ENCODE measurements at regions not wholly inside any gene's neighbourhood (a gene's known extent, or its start where the extent isn't known, plus 50 kb on each side); places are given as distances from the start of the nearest gene placed in this dataset.
A peak's percentile ranks its signal among the peaks of the same experiment; 100 is the strongest.

DNA sequence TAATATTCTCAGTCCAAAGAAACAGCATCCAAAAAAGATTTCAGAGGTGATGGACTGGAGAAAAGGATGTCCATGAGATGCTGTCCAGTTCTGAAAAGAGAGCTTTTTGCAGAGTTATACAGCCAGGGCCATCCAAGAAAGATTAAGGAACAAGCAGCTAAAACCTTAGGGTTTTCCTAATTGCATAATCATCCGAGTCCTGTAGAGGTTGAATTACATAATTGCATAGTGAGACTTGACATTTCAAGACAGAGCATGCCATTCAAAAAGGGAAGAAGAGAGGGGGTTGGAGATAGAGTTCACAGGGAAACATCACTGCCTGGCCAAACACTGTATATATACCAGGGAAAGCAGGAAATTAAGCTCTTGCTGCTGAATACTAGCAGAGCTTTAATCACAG, 1729.2 kb upstream of the WWC1 start:
- TF ChIP-seq, protein P1, sequence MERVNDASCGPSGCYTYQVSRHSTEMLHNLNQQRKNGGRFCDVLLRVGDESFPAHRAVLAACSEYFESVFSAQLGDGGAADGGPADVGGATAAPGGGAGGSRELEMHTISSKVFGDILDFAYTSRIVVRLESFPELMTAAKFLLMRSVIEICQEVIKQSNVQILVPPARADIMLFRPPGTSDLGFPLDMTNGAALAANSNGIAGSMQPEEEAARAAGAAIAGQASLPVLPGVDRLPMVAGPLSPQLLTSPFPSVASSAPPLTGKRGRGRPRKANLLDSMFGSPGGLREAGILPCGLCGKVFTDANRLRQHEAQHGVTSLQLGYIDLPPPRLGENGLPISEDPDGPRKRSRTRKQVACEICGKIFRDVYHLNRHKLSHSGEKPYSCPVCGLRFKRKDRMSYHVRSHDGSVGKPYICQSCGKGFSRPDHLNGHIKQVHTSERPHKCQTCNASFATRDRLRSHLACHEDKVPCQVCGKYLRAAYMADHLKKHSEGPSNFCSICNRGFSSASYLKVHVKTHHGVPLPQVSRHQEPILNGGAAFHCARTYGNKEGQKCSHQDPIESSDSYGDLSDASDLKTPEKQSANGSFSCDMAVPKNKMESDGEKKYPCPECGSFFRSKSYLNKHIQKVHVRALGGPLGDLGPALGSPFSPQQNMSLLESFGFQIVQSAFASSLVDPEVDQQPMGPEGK (CRISPR knock-in tag; IDR thresholded peaks at IDR 0.05; ENCODE audit: borderline replicate concordance) = no peak
- TF ChIP-seq PPARA (CRISPR knock-in tag; IDR thresholded peaks at IDR 0.05; ENCODE audit: borderline replicate concordance) (no peak), TOX (CRISPR knock-in tag; IDR thresholded peaks at IDR 0.05; ENCODE audit: borderline replicate concordance) (no peak), ZFP30 (CRISPR knock-in tag; IDR thresholded peaks at IDR 0.05) (no peak), BACH2 (CRISPR knock-in tag; IDR thresholded peaks at IDR 0.05; ENCODE audit: borderline replicate concordance) (no peak), RARB (CRISPR knock-in tag; IDR thresholded peaks at IDR 0.05) (no peak), ARNTL (CRISPR knock-in tag; IDR thresholded peaks at IDR 0.05; ENCODE audit: borderline replicate concordance, low read depth) (no peak), ZNF565 (CRISPR knock-in tag; conservative IDR thresholded peaks at IDR 0.05; ENCODE audit: low read depth) (no peak), GLIS3 (CRISPR knock-in tag; IDR thresholded peaks at IDR 0.05) (no peak), ISL1 (CRISPR knock-in tag; IDR thresholded peaks at IDR 0.05) (0 out of 2 replicates have a peak, but pooled peaks have one; percentile 10), CSDC2 (CRISPR knock-in tag; IDR thresholded peaks at IDR 0.05) (no peak), TCF4 (CRISPR knock-in tag; IDR thresholded peaks at IDR 0.05; ENCODE audit: borderline replicate concordance) (no peak), ESRRG (CRISPR knock-in tag; IDR thresholded peaks at IDR 0.05) (no peak)
- TF ChIP-seq, protein P2, sequence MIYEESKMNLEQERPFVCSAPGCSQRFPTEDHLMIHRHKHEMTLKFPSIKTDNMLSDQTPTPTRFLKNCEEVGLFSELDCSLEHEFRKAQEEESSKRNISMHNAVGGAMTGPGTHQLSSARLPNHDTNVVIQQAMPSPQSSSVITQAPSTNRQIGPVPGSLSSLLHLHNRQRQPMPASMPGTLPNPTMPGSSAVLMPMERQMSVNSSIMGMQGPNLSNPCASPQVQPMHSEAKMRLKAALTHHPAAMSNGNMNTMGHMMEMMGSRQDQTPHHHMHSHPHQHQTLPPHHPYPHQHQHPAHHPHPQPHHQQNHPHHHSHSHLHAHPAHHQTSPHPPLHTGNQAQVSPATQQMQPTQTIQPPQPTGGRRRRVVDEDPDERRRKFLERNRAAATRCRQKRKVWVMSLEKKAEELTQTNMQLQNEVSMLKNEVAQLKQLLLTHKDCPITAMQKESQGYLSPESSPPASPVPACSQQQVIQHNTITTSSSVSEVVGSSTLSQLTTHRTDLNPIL (CRISPR knock-in tag; IDR thresholded peaks at IDR 0.05; ENCODE audit: low read depth) = no peak

Data from SK-N-SH treated with all-trans-retinoic acid at 6 μM for 48 hours (cell line).